Retinal pigment epithelial cell (primary cell): ENCODE measurements at regions not wholly inside any gene's neighbourhood (a gene's known extent, or its start where the extent isn't known, plus 50 kb on each side); places are given as distances from the start of the nearest gene placed in this dataset.

ENCODE experiments used
- DNase-seq: peaks from one replicate; pipeline ENCODE4 v3.0.0-alpha.2; 2010; ENCODE audit warnings: low read depth
- H3K4me3 ChIP-seq: 2 replicates; pipeline ENCODE4 v1.5.1; 2011; ENCODE audit warnings: mild to moderate bottlenecking, low read length, control low read depth, moderate library complexity
- CTCF ChIP-seq: conservative IDR thresholded peaks from 2 replicates; pipeline ENCODE4 v1.5.1; 2011; ENCODE audit warnings: low read depth, low read length, control low read depth, inconsistent platforms

GRCh38 chr4:163747886-163748285, 253.4 kb downstream of the TMA16 start:
- no peak for TF ChIP-seq CTCF
- no peak for DNase-seq
- H3K4me3 ChIP-seq = no peak overlapping the region

GRCh38 chr4:163748449-163748848, 254.0 kb downstream of the TMA16 start:
- no peak overlapping the region for H3K4me3 ChIP-seq
- TF ChIP-seq CTCF = no peak
- no peak for DNase-seq

- peak; percentile 69 for TF ChIP-seq CTCF
- peak; percentile 5 for DNase-seq
- H3K4me3 ChIP-seq = no peak overlapping the region
Observed at GRCh38 chr4:163755013-163755412, 260.5 kb downstream of the TMA16 start.

GRCh38 chr4:163757219-163757618, 262.7 kb downstream of the TMA16 start:
- H3K4me3 ChIP-seq = no peak overlapping the region
- peak; percentile 23 for DNase-seq
- TF ChIP-seq CTCF = no peak

GRCh38 chr4:163758032-163758431, 263.5 kb downstream of the TMA16 start:
- no peak overlapping the region for H3K4me3 ChIP-seq
- no peak for TF ChIP-seq CTCF
- no peak for DNase-seq

- no peak for TF ChIP-seq CTCF
- DNase-seq = no peak
- H3K4me3 ChIP-seq = no peak overlapping the region
Observed at GRCh38 chr4:163762741-163763140, 268.3 kb downstream of the TMA16 start.

- no peak for DNase-seq
- no peak overlapping the region for H3K4me3 ChIP-seq
- TF ChIP-seq CTCF = no peak
Observed at GRCh38 chr4:163764569-163764968, 270.1 kb downstream of the TMA16 start.
